HG03342 (cell line): ENCODE measurements at regions not wholly inside any gene's neighbourhood (a gene's known extent, or its start where the extent isn't known, plus 50 kb on each side); places are given as distances from the start of the nearest gene placed in this dataset.
"Not testable (repeated sequence)": the region's sequence is repeated elsewhere in the genome, so short reads cannot be mapped to it uniquely, and the experiment has no call there.

ENCODE experiments used
- ATAC-seq: cut with Tn5 transposase; IDR thresholded peaks from one replicate; pipeline ENCODE4 v1.9.1; 2021; ENCODE audit warnings: mild to moderate bottlenecking, moderate library complexity; ENCODE audit not compliant: unreplicated experiment

- no peak for ATAC-seq
Measured at GRCh38 chr12:23141335-23141734, 516.4 kb downstream of the ETNK1 start.

GRCh38 chr12:23146070-23146469 is 521.1 kb downstream of the ETNK1 start:
- ATAC-seq: not testable (repeated sequence)

- ATAC-seq: no peak
Measured at GRCh38 chr12:23168459-23168858, 543.5 kb downstream of the ETNK1 start.

GRCh38 chr12:23169012-23169695 is 544.2 kb downstream of the ETNK1 start:
- no peak for ATAC-seq

GRCh38 chr12:23169696-23170013 is 544.7 kb downstream of the ETNK1 start:
- no peak for ATAC-seq

GRCh38 chr12:23174917-23175316 is 549.9 kb downstream of the ETNK1 start:
- ATAC-seq: no peak

GRCh38 chr12:23185346-23185745 is 560.4 kb downstream of the ETNK1 start:
- no peak for ATAC-seq

- no peak for ATAC-seq
Measured at GRCh38 chr12:23186950-23187349, 562.0 kb downstream of the ETNK1 start.

- no peak for ATAC-seq
Measured at GRCh38 chr12:23193552-23193951, 568.6 kb downstream of the ETNK1 start.

GRCh38 chr12:23197266-23197665 is 572.3 kb downstream of the ETNK1 start:
- ATAC-seq: no peak

- ATAC-seq: no peak
Measured at GRCh38 chr12:23202728-23203127, 577.8 kb downstream of the ETNK1 start.

- ATAC-seq: peak; percentile 89
Measured at GRCh38 chr12:23204933-23205778, 580.2 kb downstream of the ETNK1 start.

GRCh38 chr12:23209793-23210192 is 584.8 kb downstream of the ETNK1 start:
- no peak for ATAC-seq

- ATAC-seq: no peak
Measured at GRCh38 chr12:23210573-23210972, 585.6 kb downstream of the ETNK1 start.

GRCh38 chr12:23211384-23212320 is 586.7 kb downstream of the ETNK1 start:
- ATAC-seq: no peak

- no peak for ATAC-seq
Measured at GRCh38 chr12:23217158-23217557, 592.2 kb downstream of the ETNK1 start.

GRCh38 chr12:23217667-23218066 is 592.7 kb downstream of the ETNK1 start:
- ATAC-seq: no peak

GRCh38 chr12:23221066-23221465 is 596.1 kb downstream of the ETNK1 start:
- no peak for ATAC-seq

GRCh38 chr12:23221926-23222325 is 597.0 kb downstream of the ETNK1 start:
- ATAC-seq: no peak

- ATAC-seq: no peak
Measured at GRCh38 chr12:23222801-23223200, 597.8 kb downstream of the ETNK1 start.

- no peak for ATAC-seq
Measured at GRCh38 chr12:23228101-23228500, 603.1 kb downstream of the ETNK1 start.
